SK-N-SH (cell line): ENCODE measurements at regions not wholly inside any gene's neighbourhood (a gene's known extent, or its start where the extent isn't known, plus 50 kb on each side); places are given as distances from the start of the nearest gene placed in this dataset.

Experiments used
- CTCF ChIA-PET: fragments of 300-600, 350-600 bp; formaldehyde crosslinking; extraction: SDS; loops from one replicate; lab custom pipeline; 2021; lab: Yijun Ruan, JAX
- POLR2A ChIA-PET: fragments of 350-600 bp; sonication (Branson Sonifier 250); formaldehyde crosslinking; extraction: SDS; loops from one replicate; lab custom pipeline; 2020; ENCODE audit warnings: antibody characterized with exemption, inconsistent platforms; lab: Yijun Ruan, JAX
- DNase-seq: peaks from one replicate; pipeline ENCODE4 v3.0.0; 2012
- H2AFZ ChIP-seq: fragments of 200-600 bp; sonication (generic); 2 replicates; pipeline ENCODE4 v1.8.1; 2016; ENCODE audit warnings: antibody characterized with exemption, mild to moderate bottlenecking, low read depth
- H3F3A ChIP-seq: fragments of 200-600 bp; sonication (generic); replicated peaks from 2 replicates; pipeline ENCODE3; 2016; ENCODE audit warnings: antibody characterized with exemption, mild to moderate bottlenecking; ENCODE audit not compliant: insufficient read depth
- H3K27ac ChIP-seq, 2 experiments: fragments of 200-500 bp in 1 of 2; fragments of 200-600 bp in 1 of 2; sonication (Bioruptor generic) in 1 of 2; sonication (generic), shearing (Covaris generic) in 1 of 2; 2 replicates each; pipeline versions ENCODE4 v1.5.1 to v1.6.1; 2014 to 2016; ENCODE audit warnings: low read depth in 2 of 2, inconsistent platforms in 1 of 2, low read length in 1 of 2, mild to moderate bottlenecking in 1 of 2, mixed read lengths in 1 of 2
- H3K27me3 ChIP-seq: fragments of 200-600 bp; sonication (generic), shearing (Covaris generic); 2 replicates; pipeline ENCODE4 v1.6.1; 2016; ENCODE audit warnings: mixed run types; ENCODE audit not compliant: insufficient read depth
- H3K36me3 ChIP-seq, 2 experiments: fragments of 200-500 bp in 1 of 2; fragments of 200-600 bp in 1 of 2; sonication (Bioruptor generic) in 1 of 2; sonication (generic) in 1 of 2; replicated peaks in 1 of 2; 2 replicates each; pipeline versions ENCODE3 to v1.5.1; 2014 to 2016; ENCODE audit warnings: low read length in 1 of 2, mild to moderate bottlenecking in 1 of 2; ENCODE audit not compliant: insufficient read depth in 2 of 2, control insufficient read depth in 1 of 2
- H3K4me1 ChIP-seq, 2 experiments: fragments of 200-500 bp in 1 of 2; fragments of 200-600 bp in 1 of 2; sonication (Bioruptor generic) in 1 of 2; sonication (generic), shearing (Covaris generic) in 1 of 2; 2 replicates each; pipeline versions ENCODE4 v1.5.1 to v1.6.1; 2014 to 2016; ENCODE audit warnings: low read depth in 1 of 2, low read length in 1 of 2, mixed run types in 1 of 2; ENCODE audit not compliant: insufficient read depth in 2 of 2, control insufficient read depth in 1 of 2
- H3K4me2 ChIP-seq: fragments of 200-600 bp; sonication (generic), shearing (Covaris generic); 2 replicates; pipeline ENCODE4 v1.6.1; 2017; ENCODE audit warnings: mixed run types
- H3K4me3 ChIP-seq, 2 experiments: fragments of 200-500 bp in 1 of 2; fragments of 200-600 bp in 1 of 2; sonication (Bioruptor generic) in 1 of 2; sonication (generic), shearing (Covaris generic) in 1 of 2; 2 replicates each; pipeline versions ENCODE4 v1.5.1 to v1.8.1; 2014 to 2016; ENCODE audit warnings: low read depth in 2 of 2, inconsistent platforms in 1 of 2, low read length in 1 of 2, mild to moderate bottlenecking in 1 of 2, mixed read lengths in 1 of 2, moderate library complexity in 1 of 2
- H3K79me2 ChIP-seq: fragments of 200-600 bp; sonication (generic); 2 replicates; pipeline ENCODE4 v1.8.1; 2017; ENCODE audit warnings: mild to moderate bottlenecking; ENCODE audit not compliant: insufficient read depth
- H3K9ac ChIP-seq: fragments of 200-600 bp; sonication (generic); 2 replicates; pipeline ENCODE4 v1.6.1; 2017; ENCODE audit warnings: mixed run types
- H3K9me2 ChIP-seq: fragments of 200-600 bp; sonication (generic); 2 replicates; pipeline ENCODE4 v1.6.1; 2017; ENCODE audit warnings: mixed run types
- H3K9me3 ChIP-seq: fragments of 200-600 bp; sonication (generic); 2 replicates; pipeline ENCODE4 v1.6.1; 2017; ENCODE audit warnings: mixed run types, mild to moderate bottlenecking, moderate library complexity
- H4K20me1 ChIP-seq: fragments of 200-600 bp; sonication (generic); 2 replicates; pipeline ENCODE4 v1.6.1; 2017; ENCODE audit warnings: mild to moderate bottlenecking, mixed run types; ENCODE audit not compliant: insufficient read depth
- CTCF ChIP-seq: fragments of 200-600 bp; sonication (generic); IDR thresholded peaks from 2 replicates; pipeline ENCODE4 v1.6.1; 2017; ENCODE audit warnings: antibody characterized with exemption, mild to moderate bottlenecking, moderate library complexity
- ELF1 ChIP-seq: IDR thresholded peaks from 2 replicates; pipeline ENCODE4 v1.4.0; 2012
- EZH2phosphoT487 ChIP-seq: fragments of 200-600 bp; sonication (generic); IDR thresholded peaks from 2 replicates; pipeline ENCODE4 v1.6.1; 2017; ENCODE audit warnings: low read depth, mixed run types, mild to moderate bottlenecking, antibody characterized with exemption, moderate library complexity, borderline replicate concordance
- GATA2 ChIP-seq: sonication (generic); formaldehyde crosslinking; IDR thresholded peaks from 2 replicates; pipeline ENCODE4 v1.5.0; 2020; ENCODE audit warnings: mild to moderate bottlenecking, missing genetic modification reagents
- MEF2A ChIP-seq: IDR thresholded peaks from 2 replicates; pipeline ENCODE4 v1.4.0; 2012; ENCODE audit warnings: low read depth, borderline replicate concordance
- NFIC ChIP-seq: IDR thresholded peaks from 2 replicates; pipeline ENCODE4 v1.4.0; 2012; ENCODE audit warnings: borderline replicate concordance
- NRF1 ChIP-seq: IDR thresholded peaks from 2 replicates; pipeline ENCODE4 v1.6.1; 2012; ENCODE audit warnings: low read depth, mild to moderate bottlenecking, low read length
- RAD21 ChIP-seq: IDR thresholded peaks from 2 replicates; pipeline ENCODE4 v1.6.1; 2012; ENCODE audit warnings: mild to moderate bottlenecking, low read length
- RCOR1 ChIP-seq: fragments of 150-350 bp; IDR thresholded peaks from 2 replicates; pipeline ENCODE4 v1.6.1; 2017; ENCODE audit warnings: antibody characterized with exemption, low read length
- REST ChIP-seq: IDR thresholded peaks from 2 replicates; pipeline ENCODE4 v1.6.1; 2012; ENCODE audit warnings: mild to moderate bottlenecking, low read depth, low read length, moderate library complexity
- RFX5 ChIP-seq: IDR thresholded peaks from 2 replicates; pipeline ENCODE4 v1.6.1; 2012; ENCODE audit warnings: mild to moderate bottlenecking, improper control_type of control experiment, low read length
- RXRA ChIP-seq: IDR thresholded peaks from 2 replicates; pipeline ENCODE4 v1.4.0; 2012; ENCODE audit warnings: low read depth, mild to moderate bottlenecking, borderline replicate concordance
- SIN3A ChIP-seq: IDR thresholded peaks from 2 replicates; pipeline ENCODE4 v1.6.1; 2012; ENCODE audit warnings: low read depth, mild to moderate bottlenecking, low read length, moderate library complexity, borderline replicate concordance
- SMC3 ChIP-seq: IDR thresholded peaks from 2 replicates; pipeline ENCODE4 v1.6.1; 2012; ENCODE audit warnings: low read depth, low read length, improper control_type of control experiment
- YY1 ChIP-seq: IDR thresholded peaks from 2 replicates; pipeline ENCODE4 v1.4.0; 2012; ENCODE audit warnings: low read depth, mild to moderate bottlenecking
- WGBS: methylation state at CpG from one replicate; pipeline ENCODE4 v1.1.6; 2017; ENCODE audit warnings: low lambda C conversion rate; 5-methylcytosine and 5-hydroxymethylcytosine counted together
- TF ChIP-seq, protein P1 (sequence below): fragments of 150-350 bp; IDR thresholded peaks from 2 replicates; pipeline ENCODE4 v1.6.1; 2017; ENCODE audit warnings: antibody characterized with exemption, low read length, low read depth, borderline replicate concordance
- TF ChIP-seq, protein P2 (sequence below): IDR thresholded peaks from 2 replicates; pipeline ENCODE4; 2012

GRCh38 chr5:14071433-14071832, 71.7 kb upstream of the TRIO start:
- no peaks in the 10 kb centered on the region for H3K4me1 ChIP-seq
- ChIA-PET POLR2A (no interaction called here), CTCF (interaction anchor here (1.1 kb wide), 1 partner anchor 198 kb away, joined by 3 read pairs; no protein-coding TSS in a partner anchor)
- no peaks in the 10 kb centered on the region for H4K20me1 ChIP-seq
- no peak overlapping the region for H2AFZ ChIP-seq
- no peak overlapping the region for H3K9ac ChIP-seq
- H3K9me3 ChIP-seq: no peaks in the 10 kb centered on the region
- no peak for DNase-seq
- peaks cover 3% of the 10 kb centered on the region for H3F3A ChIP-seq
- no peak overlapping the region for H3K4me3 ChIP-seq
- H3K27me3 ChIP-seq: no peaks in the 10 kb centered on the region
- H3K36me3 ChIP-seq: no peaks in the 10 kb centered on the region
- 76% methylated on average over 5 of the region's 5 CpGs for WGBS
- TF ChIP-seq SIN3A: no peak
- no peak for TF ChIP-seq RCOR1
- no peak for TF ChIP-seq NFIC
- no peak for TF ChIP-seq RFX5
- TF ChIP-seq GATA2 (CRISPR knock-in tag): no peak
- no peak for TF ChIP-seq NRF1
- no peak for TF ChIP-seq ELF1
- no peak for TF ChIP-seq EZH2phosphoT487
- TF ChIP-seq MEF2A: no peak
- no peak for TF ChIP-seq RAD21
- no peak for TF ChIP-seq SMC3
- TF ChIP-seq, protein P1, sequence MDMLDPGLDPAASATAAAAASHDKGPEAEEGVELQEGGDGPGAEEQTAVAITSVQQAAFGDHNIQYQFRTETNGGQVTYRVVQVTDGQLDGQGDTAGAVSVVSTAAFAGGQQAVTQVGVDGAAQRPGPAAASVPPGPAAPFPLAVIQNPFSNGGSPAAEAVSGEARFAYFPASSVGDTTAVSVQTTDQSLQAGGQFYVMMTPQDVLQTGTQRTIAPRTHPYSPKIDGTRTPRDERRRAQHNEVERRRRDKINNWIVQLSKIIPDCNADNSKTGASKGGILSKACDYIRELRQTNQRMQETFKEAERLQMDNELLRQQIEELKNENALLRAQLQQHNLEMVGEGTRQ: no peak
- no peak for TF ChIP-seq RXRA
- TF ChIP-seq, protein P2, sequence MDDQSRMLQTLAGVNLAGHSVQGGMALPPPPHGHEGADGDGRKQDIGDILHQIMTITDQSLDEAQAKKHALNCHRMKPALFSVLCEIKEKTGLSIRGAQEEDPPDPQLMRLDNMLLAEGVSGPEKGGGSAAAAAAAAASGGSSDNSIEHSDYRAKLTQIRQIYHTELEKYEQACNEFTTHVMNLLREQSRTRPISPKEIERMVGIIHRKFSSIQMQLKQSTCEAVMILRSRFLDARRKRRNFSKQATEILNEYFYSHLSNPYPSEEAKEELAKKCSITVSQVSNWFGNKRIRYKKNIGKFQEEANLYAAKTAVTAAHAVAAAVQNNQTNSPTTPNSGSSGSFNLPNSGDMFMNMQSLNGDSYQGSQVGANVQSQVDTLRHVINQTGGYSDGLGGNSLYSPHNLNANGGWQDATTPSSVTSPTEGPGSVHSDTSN: no peak
- no peak for TF ChIP-seq CTCF
- TF ChIP-seq YY1: no peak
- no peaks in the 10 kb centered on the region for H3K9me2 ChIP-seq
- H3K27ac ChIP-seq: no peak overlapping the region
- H3K79me2 ChIP-seq: no peaks in the 10 kb centered on the region
- no peak overlapping the region for H3K4me2 ChIP-seq

DNA sequence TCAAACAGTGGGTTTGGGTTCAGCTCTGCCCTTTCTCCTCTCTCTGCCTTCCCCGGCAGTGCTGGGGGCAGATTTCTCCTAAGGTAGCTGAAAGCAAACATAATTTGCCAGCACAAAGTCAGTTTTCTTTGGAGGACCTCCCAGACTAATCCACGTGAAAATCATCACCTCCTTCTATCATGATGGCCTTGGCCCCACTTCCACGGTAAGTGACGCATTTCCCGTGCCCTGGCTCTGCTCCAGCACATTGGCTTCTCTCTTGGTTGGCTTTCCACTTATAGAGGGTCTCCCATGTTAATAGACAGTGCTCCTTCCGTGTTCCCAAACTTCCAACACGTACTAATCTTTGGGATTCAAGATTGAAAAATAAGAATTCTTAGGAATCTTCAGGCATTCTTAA, 74.1 kb upstream of the TRIO start:
- Histone ChIP-seq H3K9ac (no peak overlapping the region), H3K36me3 (no peaks in the 10 kb centered on the region), H2AFZ (no peak overlapping the region), H3K4me3 (no peak overlapping the region), H3K79me2 (no peaks in the 10 kb centered on the region), H3K9me2 (no peaks in the 10 kb centered on the region), H4K20me1 (no peaks in the 10 kb centered on the region), H3K4me2 (no peak overlapping the region), H3F3A (peaks cover 3% of the 10 kb centered on the region), H3K9me3 (no peaks in the 10 kb centered on the region), H3K4me1 (no peaks in the 10 kb centered on the region), H3K27ac (no peak overlapping the region), H3K27me3 (no peaks in the 10 kb centered on the region)
- ChIA-PET POLR2A (no interaction called here), CTCF (no interaction called here)
- DNase-seq: no peak
- no peak for TF ChIP-seq REST
- TF ChIP-seq SMC3: no peak
- no peak for TF ChIP-seq SIN3A
- no peak for TF ChIP-seq RXRA
- WGBS: 71% methylated on average over 7 of the region's 7 CpGs
